GM23248 (cell line): ENCODE measurements at regions not wholly inside any gene's neighbourhood (a gene's known extent, or its start where the extent isn't known, plus 50 kb on each side); places are given as distances from the start of the nearest gene placed in this dataset.

Experiments
- DNase-seq: peaks from one replicate; pipeline ENCODE4 v3.0.0-alpha.2; 2015
- H2AFZ ChIP-seq: fragments of 200-600 bp; sonication (generic); 2 replicates; pipeline ENCODE4 v1.6.1; 2016; ENCODE audit warnings: antibody characterized with exemption
- H3F3A ChIP-seq: fragments of 200-600 bp; sonication (generic); 2 replicates; pipeline ENCODE4 v1.6.1; 2016; ENCODE audit warnings: mild to moderate bottlenecking, antibody characterized with exemption, mixed run types; ENCODE audit not compliant: insufficient read depth
- H3K27ac ChIP-seq: fragments of 200-600 bp; sonication (generic); 2 replicates; pipeline ENCODE4 v1.5.1; 2016; ENCODE audit warnings: mild to moderate bottlenecking
- H3K27me3 ChIP-seq: fragments of 200-600 bp; sonication (generic); replicated peaks from 2 replicates; pipeline ENCODE4 v1.6.1; 2016; ENCODE audit warnings: mild to moderate bottlenecking; ENCODE audit not compliant: insufficient read depth
- H3K36me3 ChIP-seq: fragments of 200-600 bp; sonication (generic); 2 replicates; pipeline ENCODE4 v1.6.1; 2016; ENCODE audit warnings: low read depth, mild to moderate bottlenecking
- H3K4me1 ChIP-seq: fragments of 200-600 bp; sonication (generic); 2 replicates; pipeline ENCODE4 v1.6.1; 2016; ENCODE audit warnings: mild to moderate bottlenecking; ENCODE audit not compliant: insufficient read depth
- H3K4me2 ChIP-seq: fragments of 200-600 bp; sonication (generic); one replicate; pipeline ENCODE4 v1.6.1; 2016; ENCODE audit warnings: mild to moderate bottlenecking; ENCODE audit not compliant: unreplicated experiment
- H3K4me3 ChIP-seq: fragments of 200-600 bp; sonication (generic); 2 replicates; pipeline ENCODE4 v1.5.1; 2016; ENCODE audit warnings: mild to moderate bottlenecking
- H3K79me2 ChIP-seq: fragments of 200-600 bp; sonication (generic); 2 replicates; pipeline ENCODE4 v1.6.1; 2016; ENCODE audit warnings: mild to moderate bottlenecking; ENCODE audit not compliant: insufficient read depth
- H3K9ac ChIP-seq: fragments of 200-600 bp; sonication (generic); 2 replicates; pipeline ENCODE4 v1.6.1; 2016; ENCODE audit warnings: mild to moderate bottlenecking
- H3K9me2 ChIP-seq: fragments of 200-600 bp; sonication (generic); 2 replicates; pipeline ENCODE4 v1.6.1; 2016; ENCODE audit warnings: mixed run types, mild to moderate bottlenecking, moderate library complexity; ENCODE audit not compliant: insufficient read depth
- H3K9me3 ChIP-seq: fragments of 200-600 bp; sonication (generic); one replicate; pipeline ENCODE4 v1.6.1; 2017; ENCODE audit warnings: low read depth
- H4K20me1 ChIP-seq: fragments of 200-600 bp; sonication (generic); 2 replicates; pipeline ENCODE4 v1.6.0; 2016; ENCODE audit not compliant: insufficient read depth
- EZH2 ChIP-seq: fragments of 200-600 bp; sonication (generic); IDR thresholded peaks from 2 replicates; pipeline ENCODE4 v1.6.1; 2018; ENCODE audit warnings: antibody characterized with exemption, mild to moderate bottlenecking; ENCODE audit not compliant: insufficient read depth, poor library complexity, severe bottlenecking
- EZH2phosphoT487 ChIP-seq: fragments of 200-600 bp; sonication (generic); IDR thresholded peaks from 2 replicates; pipeline ENCODE4 v1.6.1; 2018; ENCODE audit warnings: antibody characterized with exemption, moderate library complexity, mild to moderate bottlenecking, low read depth; ENCODE audit not compliant: insufficient read depth
- WGBS, 2 experiments: methylation state at CpG; one replicate each; pipeline ENCODE4 v1.1.6; 2015 to 2017; ENCODE audit warnings: low lambda C conversion rate in 2 of 2, low coverage in 1 of 2; ENCODE audit errors: missing lambda C conversion rate in 2 of 2; 5-methylcytosine and 5-hydroxymethylcytosine counted together
- in situ Hi-C: fragments of 300-500 bp; cut with MboI; formaldehyde crosslinking; loops from 2 replicates; pipeline ENCODE4 v1.15.0; 2020

GRCh38 chr7:16061011-16061410 lies 360.3 kb downstream of the CRPPA start:
- no peaks in the 10 kb centered on the region for H4K20me1 ChIP-seq
- no peak overlapping the region for H3K4me3 ChIP-seq
- DNase-seq = no peak
- H3K4me2 ChIP-seq = no peak overlapping the region
- H3K27me3 ChIP-seq = peaks cover 20% of the 10 kb centered on the region
- H3K9ac ChIP-seq = no peak overlapping the region
- H3F3A ChIP-seq = no peaks in the 10 kb centered on the region
- no peak overlapping the region for H3K27ac ChIP-seq
- no peaks in the 10 kb centered on the region for H3K36me3 ChIP-seq
- TF ChIP-seq EZH2phosphoT487 = no peak
- no peak for TF ChIP-seq EZH2
- WGBS, 2 experiments = 91 to 94% methylated on average over 5 of the region's 5 CpGs
- H3K9me3 ChIP-seq = no peaks in the 10 kb centered on the region
- no peaks in the 10 kb centered on the region for H3K79me2 ChIP-seq
- H2AFZ ChIP-seq = no peak overlapping the region
- H3K9me2 ChIP-seq = no peaks in the 10 kb centered on the region; the same call in 1 of the 2 replicates
- in situ Hi-C loops = loop anchor here (10.0 to 25.0 kb wide), 2 partner anchors 336 to 1324 kb away; no protein-coding TSS in a partner anchor
- H3K4me1 ChIP-seq = peaks cover 14% of the 10 kb centered on the region

GRCh38 chr7:16060502-16060901 lies 360.8 kb downstream of the CRPPA start:
- DNase-seq = peak; percentile 26
- Histone ChIP-seq H3K36me3 (no peaks in the 10 kb centered on the region), H3K27me3 (peaks cover 17% of the 10 kb centered on the region), H3K4me2 (no peak overlapping the region), H3K9ac (no peak overlapping the region), H3K27ac (no peak overlapping the region), H3K79me2 (no peaks in the 10 kb centered on the region), H3F3A (no peaks in the 10 kb centered on the region), H3K9me3 (no peaks in the 10 kb centered on the region), H4K20me1 (no peaks in the 10 kb centered on the region), H3K9me2 (no peaks in the 10 kb centered on the region; the same call in 1 of the 2 replicates), H3K4me1 (peaks cover 14% of the 10 kb centered on the region), H2AFZ (no peak overlapping the region), H3K4me3 (no peak overlapping the region)
- in situ Hi-C loops = loop anchor here (10.0 to 25.0 kb wide), 2 partner anchors 336 to 1323 kb away; no protein-coding TSS in a partner anchor
- TF ChIP-seq EZH2 (no peak), EZH2phosphoT487 (no peak)

- TF ChIP-seq EZH2 = no peak
- no peak for TF ChIP-seq EZH2phosphoT487
- Histone ChIP-seq H3K9me2 (no peaks in the 10 kb centered on the region), H3K4me3 (no peak overlapping the region), H3K4me2 (no peak overlapping the region), H4K20me1 (no peaks in the 10 kb centered on the region), H3F3A (no peaks in the 10 kb centered on the region), H3K79me2 (no peaks in the 10 kb centered on the region), H3K27me3 (no peaks in the 10 kb centered on the region), H3K9me3 (no peaks in the 10 kb centered on the region), H3K9ac (no peak overlapping the region), H2AFZ (no peak overlapping the region), H3K36me3 (no peaks in the 10 kb centered on the region), H3K27ac (no peak overlapping the region), H3K4me1 (peaks cover 7% of the 10 kb centered on the region)
- in situ Hi-C loops = loop anchor here (25.0 kb wide), 1 partner anchor 1318 kb away; no protein-coding TSS in a partner anchor
- DNase-seq = no peak
- WGBS, 2 experiments = 84 to 87% methylated on average over 2 of the region's 2 CpGs
Measured at GRCh38 chr7:16055263-16055976, 365.9 kb downstream of the CRPPA start.

GRCh38 chr7:16051561-16052255 lies 365.2 kb upstream of the MEOX2 start:
- H3K4me2 ChIP-seq = no peak overlapping the region
- no peaks in the 10 kb centered on the region for H3F3A ChIP-seq
- WGBS, 2 experiments = 73 to 74% methylated on average over 4 of the region's 4 CpGs
- TF ChIP-seq EZH2phosphoT487 (no peak), EZH2 (no peak)
- no peaks in the 10 kb centered on the region; the same call in 1 of the 2 replicates for H3K27me3 ChIP-seq
- no peaks in the 10 kb centered on the region for H3K9me2 ChIP-seq
- H3K4me3 ChIP-seq = no peak overlapping the region
- in situ Hi-C loops = loop anchor here (25.0 kb wide), 1 partner anchor 1314 kb away; no protein-coding TSS in a partner anchor
- H3K9me3 ChIP-seq = no peaks in the 10 kb centered on the region
- H3K27ac ChIP-seq = no peak overlapping the region
- no peak overlapping the region for H3K9ac ChIP-seq
- H3K79me2 ChIP-seq = no peaks in the 10 kb centered on the region
- peak; percentile 41 for DNase-seq
- peaks cover 6% of the 10 kb centered on the region for H3K4me1 ChIP-seq
- no peak overlapping the region for H2AFZ ChIP-seq
- H3K36me3 ChIP-seq = no peaks in the 10 kb centered on the region
- H4K20me1 ChIP-seq = no peaks in the 10 kb centered on the region
